ENCODE measurements at regions not wholly inside any gene's neighbourhood (a gene's known extent, or its start where the extent isn't known, plus 50 kb on each side); places are given as distances from the start of the nearest gene placed in this dataset.
A peak's percentile ranks its signal among the peaks of the same experiment; 100 is the strongest.

- no peak for DNase-seq (ENCODE audit: low read depth, low spot score)
Observed at GRCh38 chr7:25858200-25858524, 293.8 kb upstream of the NFE2L3 start.

DNA sequence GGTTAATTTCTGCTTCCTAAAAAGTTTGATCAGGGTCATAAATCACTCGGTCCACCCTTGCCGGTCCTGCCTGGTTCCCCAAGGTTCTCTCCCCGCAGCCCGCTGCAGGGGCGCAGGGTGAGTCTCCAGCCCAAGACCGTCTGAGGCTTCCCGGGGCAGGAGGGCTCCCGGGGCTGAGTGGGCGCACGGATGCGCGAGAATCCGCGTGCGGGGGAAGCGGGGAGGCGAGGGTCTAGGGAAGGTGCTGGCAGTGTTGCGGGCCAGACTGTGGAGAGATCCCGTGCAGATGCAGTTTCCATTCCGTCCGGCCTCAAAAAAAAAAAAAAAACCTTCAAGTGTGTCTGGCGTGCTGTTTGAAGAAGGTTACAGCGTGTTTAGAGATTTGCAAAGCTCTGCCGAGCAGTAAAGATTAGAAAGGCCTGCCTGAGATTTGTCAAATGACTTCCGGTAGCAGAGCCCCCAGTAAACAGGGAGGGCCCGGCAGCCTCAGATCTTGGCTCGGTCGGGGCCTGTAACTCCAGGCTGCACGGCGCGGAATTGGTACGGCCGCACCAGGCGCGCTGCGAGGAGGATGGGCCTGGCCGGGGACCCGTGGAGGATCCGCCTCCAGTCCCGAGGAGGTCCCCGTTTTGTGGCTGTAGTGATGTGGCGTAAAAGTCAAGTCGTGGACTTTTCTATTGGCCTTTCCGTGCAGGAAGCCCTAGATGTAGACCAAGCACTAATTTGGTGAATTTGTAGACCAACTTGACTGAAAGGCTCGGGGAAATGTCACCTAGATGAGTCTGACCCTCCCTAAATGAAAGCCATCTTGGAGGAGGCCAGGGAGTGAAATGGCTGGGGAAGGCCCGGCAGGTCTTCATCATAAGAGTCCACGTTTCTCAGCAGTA is 293.2 kb upstream of the NFE2L3 start:
- DNase-seq (ENCODE audit: low read depth, low spot score), result no peak

DNA sequence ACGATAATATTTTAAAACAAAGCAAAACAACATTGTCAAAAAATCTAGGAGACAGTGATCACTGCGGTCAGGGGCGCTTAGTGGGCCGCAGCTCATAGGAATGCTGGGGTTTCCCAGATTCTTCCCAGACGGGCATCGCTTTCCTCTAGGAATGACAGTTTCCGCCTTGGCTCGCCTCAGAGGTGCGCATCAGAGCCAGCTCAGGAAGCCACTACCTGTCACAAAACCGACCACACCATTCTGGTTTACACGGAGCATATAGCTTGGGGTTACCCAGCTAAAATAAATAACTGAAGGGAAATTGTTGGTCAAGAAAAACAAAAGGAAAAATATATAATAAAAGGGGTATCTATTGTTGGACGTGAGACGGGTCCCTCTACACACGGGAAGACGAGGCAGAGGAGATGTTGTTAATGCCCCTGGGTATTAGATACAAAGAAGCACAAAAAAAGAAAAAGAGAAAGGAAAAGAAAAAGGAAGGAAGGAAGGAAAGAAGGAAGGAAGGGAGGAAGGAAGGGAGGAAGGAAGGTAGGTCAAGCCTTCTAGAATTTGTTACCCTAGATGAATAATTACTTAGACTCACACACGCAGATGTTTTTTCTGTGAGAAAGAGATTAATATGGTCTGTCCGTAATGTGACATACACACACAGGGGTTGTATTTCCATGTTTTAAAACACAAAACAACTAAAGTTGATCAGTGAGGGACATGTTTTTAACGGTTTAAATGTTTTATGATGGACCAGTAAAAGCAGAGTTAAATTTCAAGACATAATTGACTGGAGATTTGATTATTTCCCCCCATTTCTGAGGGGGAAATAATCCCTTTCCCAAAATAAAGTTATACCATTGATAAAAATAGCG is 292.4 kb upstream of the NFE2L3 start:
- DNase-seq (ENCODE audit: low read depth, low spot score), result no peak

- DNase-seq (ENCODE audit: low read depth, low spot score), result no peak
Observed at GRCh38 chr7:25860275-25861163, 291.5 kb upstream of the NFE2L3 start.

- no peak for DNase-seq (ENCODE audit: low read depth, low spot score)
Observed at GRCh38 chr7:25861164-25861496, 290.9 kb upstream of the NFE2L3 start.

- no peak for DNase-seq (ENCODE audit: low read depth, low spot score)
Observed at GRCh38 chr7:25861601-25862260, 290.3 kb upstream of the NFE2L3 start.

DNA sequence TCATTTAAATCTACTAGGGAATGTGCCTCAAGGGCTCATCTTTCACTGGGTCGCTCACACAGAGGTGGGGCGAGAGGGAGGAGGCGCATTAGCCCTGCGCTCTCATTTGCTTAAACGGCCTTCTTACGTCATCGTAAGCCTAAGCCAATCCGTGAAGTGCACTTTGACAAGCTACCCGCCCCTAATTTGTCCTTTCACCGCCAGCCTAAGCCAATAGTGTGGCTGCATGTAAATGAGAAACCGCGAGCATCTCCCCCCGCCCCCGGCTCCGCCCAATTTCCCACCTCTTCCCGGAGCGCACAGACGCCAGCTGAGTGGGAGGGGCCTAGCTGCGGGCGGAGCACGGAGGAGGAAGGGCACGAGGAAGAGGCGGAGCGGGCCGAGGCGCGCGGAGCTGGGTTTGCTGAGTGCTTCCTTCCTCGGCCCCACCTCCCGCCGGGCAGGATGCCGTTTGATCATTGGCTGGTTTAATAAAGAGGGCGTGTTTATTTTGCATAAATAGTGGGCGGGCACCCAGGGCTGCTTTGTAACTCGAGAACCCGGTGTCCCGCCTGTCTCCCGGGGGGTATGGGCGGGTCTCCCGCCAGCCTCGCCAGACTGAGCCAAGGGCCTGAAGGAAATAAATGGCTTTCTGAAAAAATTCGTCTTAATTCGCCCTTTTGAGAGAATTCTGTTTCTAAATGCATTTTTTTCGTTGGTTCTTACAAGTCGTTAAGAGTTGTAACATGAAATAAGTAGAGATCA is 289.6 kb upstream of the NFE2L3 start:
- DNase-seq (ENCODE audit: low read depth, low spot score), result peak; percentile 100

DNA sequence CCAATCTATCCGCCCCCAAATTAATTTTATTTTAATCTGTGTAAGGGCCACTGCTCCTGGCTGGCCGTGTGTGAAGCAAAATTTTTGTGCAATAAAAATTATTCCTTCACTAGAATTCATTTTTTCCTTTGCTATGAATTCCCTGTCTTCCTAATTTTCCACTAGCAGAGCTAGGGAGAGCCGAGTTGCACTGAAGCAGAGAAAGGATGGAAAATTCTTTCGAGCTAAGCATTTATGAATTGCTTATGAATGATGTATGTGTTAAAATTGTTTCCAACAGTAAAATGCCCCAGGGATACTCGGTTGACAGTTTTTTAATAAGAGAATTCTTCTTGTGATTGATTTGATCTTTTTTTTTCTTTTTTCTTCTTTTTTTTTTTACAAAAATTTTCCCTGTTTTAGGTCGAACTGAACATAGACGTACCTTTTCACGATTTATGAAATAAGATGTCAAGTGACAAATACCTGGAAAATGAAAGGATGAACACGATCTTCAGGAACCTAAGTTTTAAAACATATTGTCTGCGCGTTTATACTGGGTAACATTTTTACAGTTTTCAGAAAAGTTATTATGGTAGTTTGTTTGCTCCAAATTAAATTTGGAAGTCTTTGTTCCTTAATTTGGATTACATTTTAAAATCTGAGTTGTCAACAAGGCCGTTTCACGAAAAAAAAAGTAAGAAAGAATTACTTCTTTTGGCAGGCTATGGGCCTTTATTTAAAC is 288.8 kb upstream of the NFE2L3 start:
- no peak for DNase-seq (ENCODE audit: low read depth, low spot score)

GRCh38 chr7:25863729-25864110 is 288.3 kb upstream of the NFE2L3 start:
- DNase-seq (ENCODE audit: low read depth, low spot score), result no peak

- no peak for DNase-seq (ENCODE audit: low read depth, low spot score)
Observed at GRCh38 chr7:25864511-25864910, 287.5 kb upstream of the NFE2L3 start.

DNA sequence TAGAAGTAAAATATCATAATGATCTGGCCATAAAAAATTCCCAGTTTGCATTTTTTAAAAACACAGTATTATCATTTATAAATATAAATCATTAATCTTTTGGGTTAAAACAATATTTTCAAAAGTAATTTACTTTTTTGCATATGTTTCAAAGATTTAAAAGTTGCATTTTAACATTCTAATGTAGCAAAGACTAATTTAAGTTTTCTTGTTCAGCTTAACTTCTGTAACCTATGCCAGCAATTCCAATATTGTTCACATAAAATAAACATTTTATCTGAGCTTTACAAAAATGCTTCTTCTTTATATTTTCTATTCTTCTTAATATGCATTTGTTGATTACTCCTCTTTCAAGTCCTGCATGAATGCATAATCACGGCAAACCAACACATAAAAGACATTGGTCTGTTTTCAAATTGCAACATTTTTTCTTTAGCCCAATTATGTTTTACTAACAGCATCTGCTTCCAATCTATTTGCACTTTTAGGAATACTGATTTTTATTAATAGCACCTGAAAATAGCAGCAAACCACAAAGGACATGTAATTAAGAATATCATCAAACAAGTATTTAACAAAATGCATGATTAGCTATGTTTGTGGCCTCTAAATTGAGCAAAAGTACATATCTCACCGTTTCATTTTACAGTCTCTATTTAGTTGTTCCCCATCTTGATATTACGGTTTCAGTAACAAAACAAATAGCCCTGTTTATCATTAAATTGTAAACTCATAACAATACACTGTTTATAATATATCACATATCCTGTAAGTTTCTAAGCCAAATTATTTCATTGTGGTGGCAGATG is 286.9 kb upstream of the NFE2L3 start:
- no peak for DNase-seq (ENCODE audit: low read depth, low spot score)

DNA sequence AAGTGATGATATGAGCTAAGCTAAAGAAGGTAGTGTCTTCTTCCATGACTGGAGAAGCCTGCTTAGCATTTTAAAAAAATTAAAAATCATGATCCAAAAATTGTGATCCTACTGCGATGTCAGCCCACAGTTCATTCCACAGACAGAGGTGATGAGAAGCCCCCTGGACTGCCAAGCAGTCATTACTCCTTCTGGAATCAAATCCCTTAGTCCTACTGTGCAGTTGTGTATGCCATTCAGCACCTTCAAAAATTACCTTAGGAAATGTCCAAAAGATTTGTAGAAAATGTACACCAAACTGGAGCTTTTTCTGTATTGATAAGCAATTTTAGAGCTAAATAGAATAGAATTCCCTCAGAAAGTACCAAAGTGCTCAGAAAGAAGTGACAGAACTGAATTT is 283.5 kb upstream of the NFE2L3 start:
- no peak for DNase-seq (ENCODE audit: low read depth, low spot score)

DNA sequence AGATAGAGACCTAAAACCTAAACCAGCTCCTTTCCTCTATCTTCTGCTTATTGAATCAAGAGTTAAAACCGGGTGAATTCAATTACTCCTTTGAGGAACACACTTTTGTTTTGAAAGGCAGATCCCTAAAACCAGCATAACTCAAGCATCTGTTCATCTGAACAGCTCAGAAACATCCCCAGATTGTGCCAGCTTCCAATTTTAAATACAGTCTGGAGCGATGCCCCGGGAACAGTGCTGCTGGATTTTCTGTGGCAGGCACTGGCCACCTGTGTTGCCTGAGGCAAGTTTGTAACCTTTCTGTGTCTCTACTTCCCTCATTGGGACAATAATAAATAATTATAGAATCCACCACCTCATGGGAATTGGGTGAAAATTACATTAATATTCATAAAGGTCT is 281.4 kb upstream of the NFE2L3 start:
- no peak for DNase-seq (ENCODE audit: low read depth, low spot score)

GRCh38 chr7:25876092-25876491 is 275.9 kb upstream of the NFE2L3 start:
- no peak for DNase-seq (ENCODE audit: low read depth, low spot score)

GRCh38 chr7:25877802-25878789 is 273.9 kb upstream of the NFE2L3 start:
- DNase-seq (ENCODE audit: low read depth, low spot score), result no peak

DNA sequence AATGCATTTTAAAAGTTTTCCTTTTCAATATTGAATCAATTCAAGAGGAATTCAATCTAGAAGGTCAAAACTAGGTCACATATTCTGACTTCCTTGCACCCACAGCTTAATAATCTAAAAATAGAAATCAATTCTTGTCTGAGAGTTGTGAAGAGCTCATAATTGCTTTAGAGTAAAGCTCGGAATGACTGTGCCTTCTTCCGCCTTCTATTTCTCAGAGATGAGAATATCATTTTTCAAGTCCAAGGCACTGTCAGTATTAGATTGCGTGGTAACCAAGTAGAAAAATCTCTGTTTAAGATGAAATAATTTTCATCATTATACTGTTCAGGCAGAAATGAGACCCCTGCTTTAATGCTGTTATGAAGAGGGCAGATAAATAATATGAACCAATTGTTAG is 272.2 kb upstream of the NFE2L3 start:
- no peak for DNase-seq (ENCODE audit: low read depth, low spot score)

- DNase-seq (ENCODE audit: low read depth, low spot score), result no peak
Observed at GRCh38 chr7:25881317-25882037, 270.5 kb upstream of the NFE2L3 start.
